ENCODE measurements at regions not wholly inside any gene's neighbourhood (a gene's known extent, or its start where the extent isn't known, plus 50 kb on each side); places are given as distances from the start of the nearest gene placed in this dataset.

DNA sequence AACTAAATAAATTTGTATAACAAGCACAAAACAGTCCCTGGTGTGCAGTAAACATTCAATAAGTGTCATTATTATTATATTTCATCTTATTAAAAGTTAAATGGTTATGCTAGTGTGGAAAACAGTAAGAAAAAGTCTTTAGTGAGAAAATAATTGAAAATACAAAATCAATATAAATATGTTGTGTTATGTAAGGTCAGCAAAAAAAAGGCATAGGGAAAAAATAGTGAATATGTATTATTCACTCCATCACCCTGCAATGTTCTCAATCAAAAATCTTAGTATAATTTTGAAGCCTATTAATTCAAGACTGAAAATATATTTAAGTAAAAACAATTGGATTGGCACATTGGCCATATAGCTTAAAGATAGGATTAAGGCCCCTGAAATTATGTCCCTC is 63.3 kb upstream of the KCNMB2 start:
- Histone ChIP-seq H3K9me3 (ENCODE audit: low read depth, low read length) (no peaks in the 10 kb centered on the region), H3K4me3 (no peak overlapping the region), H3K36me3 (ENCODE audit: insufficient read depth, low read length) (no peaks in the 10 kb centered on the region), H3K9ac (ENCODE audit: insufficient read length) (no peak overlapping the region), H3K27ac (no peak overlapping the region)
- no peak for DNase-seq (ENCODE audit: low read depth, low spot score)
- TF ChIP-seq EZH2 (IDR thresholded peaks at IDR 0.05) (no peak), POLR2AphosphoS5 (IDR thresholded peaks at IDR 0.05; ENCODE audit: borderline replicate concordance, low read depth, low read length) (no peak), FOXP2 (optimal IDR thresholded peaks at IDR 0.05; ENCODE audit: control extremely low read depth, extremely low read length, insufficient read depth) (no peak)

DNA sequence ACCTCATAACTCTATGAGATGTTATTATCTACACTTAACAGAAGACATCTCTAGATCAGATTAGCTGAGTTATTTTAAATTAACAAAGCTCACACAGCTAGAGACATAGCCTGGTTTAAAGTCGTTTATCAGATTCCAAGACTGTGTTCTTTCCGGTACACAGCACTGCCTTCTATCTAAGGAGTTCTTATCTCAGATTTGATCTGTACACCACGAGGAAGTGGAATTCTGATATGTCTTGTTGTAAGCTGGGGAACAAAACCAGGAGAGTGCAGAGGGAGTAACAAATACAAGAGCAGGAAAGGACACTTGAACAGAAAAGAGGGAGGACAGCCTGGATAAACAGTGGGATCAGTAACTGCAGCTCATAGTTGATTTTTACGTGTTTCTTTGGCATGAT is 61.7 kb upstream of the KCNMB2 start:
- H3K9me3 ChIP-seq (ENCODE audit: low read depth, low read length): no peaks in the 10 kb centered on the region
- H3K4me3 ChIP-seq: no peak overlapping the region
- H3K27ac ChIP-seq: no peak overlapping the region
- no peak for DNase-seq (ENCODE audit: low read depth, low spot score)
- no peak for TF ChIP-seq EZH2 (IDR thresholded peaks at IDR 0.05)
- no peak for TF ChIP-seq FOXP2 (optimal IDR thresholded peaks at IDR 0.05; ENCODE audit: control extremely low read depth, extremely low read length, insufficient read depth)
- TF ChIP-seq POLR2AphosphoS5 (IDR thresholded peaks at IDR 0.05; ENCODE audit: borderline replicate concordance, low read depth, low read length): no peak
- H3K9ac ChIP-seq (ENCODE audit: insufficient read length): no peak overlapping the region
- no peaks in the 10 kb centered on the region for H3K36me3 ChIP-seq (ENCODE audit: insufficient read depth, low read length)

DNA sequence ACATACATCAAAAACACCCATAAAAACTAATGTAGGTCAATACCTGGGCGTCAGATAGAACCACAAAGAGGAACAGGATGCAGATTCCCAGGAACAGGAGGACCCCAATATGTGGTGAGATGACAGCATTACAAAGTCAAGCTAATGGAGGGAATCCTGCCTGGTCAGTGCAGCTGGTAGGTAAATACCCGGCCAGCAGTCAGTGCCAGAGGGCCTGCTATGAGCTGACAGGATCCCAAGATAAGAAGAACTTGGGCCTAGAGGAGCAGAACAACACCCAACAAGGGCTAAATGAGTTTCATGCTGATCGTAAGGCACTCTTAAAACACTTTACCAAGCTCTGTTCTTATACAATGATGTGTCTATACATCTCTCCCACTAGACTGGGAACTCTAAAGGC is 61.2 kb upstream of the KCNMB2 start:
- H3K9ac ChIP-seq (ENCODE audit: insufficient read length): no peak overlapping the region

DNA sequence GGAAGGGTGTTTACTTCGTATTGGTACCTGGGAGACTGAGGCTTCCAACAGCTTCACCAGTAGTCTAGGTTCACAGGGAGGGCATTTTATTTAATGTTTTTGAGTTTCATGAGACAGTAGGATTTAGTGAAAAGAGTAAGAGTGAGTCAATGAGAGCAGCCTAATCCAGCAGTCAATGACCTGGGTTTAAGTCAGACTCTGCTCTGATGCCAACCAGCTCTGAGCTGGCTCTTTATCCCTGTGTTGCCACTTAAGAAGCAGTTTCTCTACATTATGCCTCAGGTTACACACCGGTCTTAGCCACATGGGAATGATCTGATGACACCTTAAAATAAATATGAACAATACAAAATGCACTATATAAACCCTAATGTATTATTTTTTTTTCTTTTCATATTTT is 59.4 kb upstream of the KCNMB2 start:
- TF ChIP-seq FOXP2 (optimal IDR thresholded peaks at IDR 0.05; ENCODE audit: control extremely low read depth, extremely low read length, insufficient read depth) (no peak), EZH2 (IDR thresholded peaks at IDR 0.05) (no peak), POLR2AphosphoS5 (IDR thresholded peaks at IDR 0.05; ENCODE audit: borderline replicate concordance, low read depth, low read length) (no peak)
- H3K9me3 ChIP-seq (ENCODE audit: low read depth, low read length): no peaks in the 10 kb centered on the region
- no peak overlapping the region for H3K9ac ChIP-seq (ENCODE audit: insufficient read length)
- no peaks in the 10 kb centered on the region for H3K36me3 ChIP-seq (ENCODE audit: insufficient read depth, low read length)
- no peak overlapping the region for H3K27ac ChIP-seq
- no peak for DNase-seq (ENCODE audit: low read depth, low spot score)
- H3K4me3 ChIP-seq: no peak overlapping the region

More for the DNA sequence above, 61.2 kb upstream of the KCNMB2 start:
- TF ChIP-seq EZH2 (IDR thresholded peaks at IDR 0.05) (no peak), FOXP2 (optimal IDR thresholded peaks at IDR 0.05; ENCODE audit: control extremely low read depth, extremely low read length, insufficient read depth) (no peak), POLR2AphosphoS5 (IDR thresholded peaks at IDR 0.05; ENCODE audit: borderline replicate concordance, low read depth, low read length) (no peak)
- H3K27ac ChIP-seq: no peak overlapping the region
- no peaks in the 10 kb centered on the region for H3K9me3 ChIP-seq (ENCODE audit: low read depth, low read length)
- H3K36me3 ChIP-seq (ENCODE audit: insufficient read depth, low read length): no peaks in the 10 kb centered on the region
- H3K4me3 ChIP-seq: no peak overlapping the region
- DNase-seq (ENCODE audit: low read depth, low spot score): no peak

DNA sequence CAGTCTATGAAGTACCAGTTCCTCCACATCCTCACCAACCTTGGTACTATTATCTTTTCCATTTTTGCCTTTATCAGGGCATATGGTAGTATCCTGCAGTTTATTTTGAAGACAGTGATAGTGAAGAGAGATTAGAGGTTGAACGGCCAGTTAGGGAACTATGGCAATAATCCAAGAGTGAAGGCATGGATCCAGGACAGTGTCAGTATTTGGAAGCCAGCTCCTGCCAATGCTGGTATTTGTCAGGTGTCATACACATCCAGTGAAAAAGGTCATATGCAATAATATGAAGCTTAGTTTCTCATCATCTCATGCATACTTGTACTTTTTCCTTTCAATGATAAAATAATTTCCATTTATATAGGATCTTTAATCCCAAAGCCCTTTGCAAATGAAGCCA is 56.8 kb upstream of the KCNMB2 start:
- TF ChIP-seq POLR2AphosphoS5 (IDR thresholded peaks at IDR 0.05; ENCODE audit: borderline replicate concordance, low read depth, low read length) (no peak), FOXP2 (optimal IDR thresholded peaks at IDR 0.05; ENCODE audit: control extremely low read depth, extremely low read length, insufficient read depth) (no peak), EZH2 (IDR thresholded peaks at IDR 0.05) (no peak)
- no peak overlapping the region for H3K4me3 ChIP-seq
- DNase-seq (ENCODE audit: low read depth, low spot score): no peak
- H3K36me3 ChIP-seq (ENCODE audit: insufficient read depth, low read length): no peaks in the 10 kb centered on the region
- H3K9ac ChIP-seq (ENCODE audit: insufficient read length): no peak overlapping the region
- no peak overlapping the region for H3K27ac ChIP-seq
- H3K9me3 ChIP-seq (ENCODE audit: low read depth, low read length): no peaks in the 10 kb centered on the region

DNA sequence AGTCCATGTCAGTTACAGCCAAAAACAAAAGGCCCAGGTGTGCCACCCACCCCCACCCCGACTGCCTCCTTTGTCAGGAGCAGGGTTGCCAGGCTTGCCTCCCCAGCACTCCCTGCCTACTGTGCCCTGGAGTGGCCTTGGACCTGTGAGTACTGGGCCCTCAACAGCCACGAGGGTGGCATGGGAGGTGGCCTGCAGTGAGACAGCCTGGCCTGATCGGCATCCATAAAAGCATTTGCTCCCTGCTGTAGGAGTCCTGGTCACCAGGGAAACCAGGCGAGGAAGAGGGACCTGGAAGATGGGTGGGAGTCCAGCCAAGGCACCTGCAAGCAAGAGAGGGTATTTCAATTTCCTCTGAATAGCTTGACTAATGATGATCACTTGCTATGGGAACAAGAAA is 56.4 kb upstream of the KCNMB2 start:
- no peaks in the 10 kb centered on the region for H3K36me3 ChIP-seq (ENCODE audit: insufficient read depth, low read length)
- H3K9ac ChIP-seq (ENCODE audit: insufficient read length): no peak overlapping the region
- H3K9me3 ChIP-seq (ENCODE audit: low read depth, low read length): no peaks in the 10 kb centered on the region
- H3K27ac ChIP-seq: no peak overlapping the region
- no peak overlapping the region for H3K4me3 ChIP-seq
- DNase-seq (ENCODE audit: low read depth, low spot score): no peak
- TF ChIP-seq FOXP2 (optimal IDR thresholded peaks at IDR 0.05; ENCODE audit: control extremely low read depth, extremely low read length, insufficient read depth) (no peak), POLR2AphosphoS5 (IDR thresholded peaks at IDR 0.05; ENCODE audit: borderline replicate concordance, low read depth, low read length) (no peak), EZH2 (IDR thresholded peaks at IDR 0.05) (no peak)

DNA sequence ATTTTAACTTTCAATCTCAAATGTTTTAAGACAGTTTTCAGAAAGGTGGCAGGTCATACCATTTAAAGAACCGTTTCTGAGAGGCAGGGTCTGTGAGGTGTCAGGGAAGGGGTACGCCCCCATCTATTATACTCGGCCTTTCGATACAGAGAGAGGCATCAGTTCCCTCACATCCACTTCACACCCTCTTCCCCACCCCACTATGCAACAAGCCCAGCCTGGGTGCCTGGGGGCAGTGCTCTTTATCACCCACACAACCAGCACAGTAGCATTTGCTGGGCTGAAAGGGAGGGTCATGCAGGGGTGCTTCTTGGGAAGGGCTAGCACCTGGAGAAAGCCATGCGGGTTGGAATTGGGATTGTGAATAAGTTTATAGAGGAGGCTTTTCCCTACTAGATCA is 56.0 kb upstream of the KCNMB2 start:
- H3K36me3 ChIP-seq (ENCODE audit: insufficient read depth, low read length): no peaks in the 10 kb centered on the region
- no peak for DNase-seq (ENCODE audit: low read depth, low spot score)
- TF ChIP-seq FOXP2 (optimal IDR thresholded peaks at IDR 0.05; ENCODE audit: control extremely low read depth, extremely low read length, insufficient read depth): no peak
- no peak for TF ChIP-seq POLR2AphosphoS5 (IDR thresholded peaks at IDR 0.05; ENCODE audit: borderline replicate concordance, low read depth, low read length)
- no peak for TF ChIP-seq EZH2 (IDR thresholded peaks at IDR 0.05)

DNA sequence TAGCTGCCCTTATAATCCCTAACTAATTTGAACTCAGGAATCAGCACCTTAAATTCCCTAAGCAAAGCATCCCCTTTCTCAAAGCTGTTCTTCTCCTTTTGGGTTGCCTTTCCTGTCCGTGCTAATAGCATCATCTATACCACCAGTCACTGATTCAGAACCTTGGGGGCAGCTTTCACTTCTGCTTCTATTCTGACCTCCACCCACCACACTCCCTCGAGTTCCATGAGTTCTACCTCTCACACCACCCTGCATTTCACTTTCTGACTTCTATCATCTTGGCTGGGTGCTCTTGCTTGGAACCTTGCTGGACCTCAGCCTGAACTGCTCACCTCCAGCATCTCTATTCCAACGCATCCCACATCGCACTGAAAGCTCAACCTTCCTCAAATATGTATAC is 55.4 kb upstream of the KCNMB2 start:
- Histone ChIP-seq H3K27ac (no peak overlapping the region), H3K36me3 (ENCODE audit: insufficient read depth, low read length) (no peaks in the 10 kb centered on the region), H3K9ac (ENCODE audit: insufficient read length) (no peak overlapping the region), H3K9me3 (ENCODE audit: low read depth, low read length) (no peaks in the 10 kb centered on the region), H3K4me3 (no peak overlapping the region)
- TF ChIP-seq FOXP2 (optimal IDR thresholded peaks at IDR 0.05; ENCODE audit: control extremely low read depth, extremely low read length, insufficient read depth): no peak
- no peak for TF ChIP-seq EZH2 (IDR thresholded peaks at IDR 0.05)
- TF ChIP-seq POLR2AphosphoS5 (IDR thresholded peaks at IDR 0.05; ENCODE audit: borderline replicate concordance, low read depth, low read length): no peak
- DNase-seq (ENCODE audit: low read depth, low spot score): no peak

More for the DNA sequence above, 56.0 kb upstream of the KCNMB2 start:
- Histone ChIP-seq H3K9ac (ENCODE audit: insufficient read length) (no peak overlapping the region), H3K9me3 (ENCODE audit: low read depth, low read length) (no peaks in the 10 kb centered on the region), H3K4me3 (no peak overlapping the region), H3K27ac (no peak overlapping the region)

DNA sequence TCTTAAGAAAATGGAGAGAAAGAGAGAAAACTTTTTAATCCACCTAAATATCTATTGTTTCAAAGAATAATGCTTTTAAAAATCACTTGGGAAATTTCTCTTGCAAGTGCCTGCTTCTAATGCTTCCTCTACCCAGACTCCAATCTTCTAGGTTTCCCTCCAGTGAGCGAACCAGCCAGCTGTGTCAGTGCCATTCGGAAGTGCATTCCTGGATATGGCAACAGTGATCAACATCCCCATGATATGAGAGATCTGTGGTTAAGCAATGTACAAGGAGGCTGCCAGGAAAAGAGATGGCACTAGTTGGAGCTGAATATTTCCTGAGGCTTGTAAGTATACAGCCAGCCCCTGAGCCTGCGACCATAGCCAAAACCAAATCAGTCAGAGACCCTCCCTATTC is 53.3 kb upstream of the KCNMB2 start:
- no peaks in the 10 kb centered on the region for H3K9me3 ChIP-seq (ENCODE audit: low read depth, low read length)
- H3K27ac ChIP-seq: no peak overlapping the region
- DNase-seq (ENCODE audit: low read depth, low spot score): no peak
- H3K9ac ChIP-seq (ENCODE audit: insufficient read length): no peak overlapping the region
- H3K36me3 ChIP-seq (ENCODE audit: insufficient read depth, low read length): no peaks in the 10 kb centered on the region
- no peak overlapping the region for H3K4me3 ChIP-seq
- TF ChIP-seq EZH2 (IDR thresholded peaks at IDR 0.05): no peak
- no peak for TF ChIP-seq POLR2AphosphoS5 (IDR thresholded peaks at IDR 0.05; ENCODE audit: borderline replicate concordance, low read depth, low read length)
- TF ChIP-seq FOXP2 (optimal IDR thresholded peaks at IDR 0.05; ENCODE audit: control extremely low read depth, extremely low read length, insufficient read depth): no peak

Data from SK-N-MC (cell line).